DMS153 treated with DMSO at 0.1 percent for 48 hours (cell line): ENCODE measurements at regions not wholly inside any gene's neighbourhood (a gene's known extent, or its start where the extent isn't known, plus 50 kb on each side); places are given as distances from the start of the nearest gene placed in this dataset.

Experiments used
- DNase-seq: peaks from one replicate; lab custom pipeline; 2025; ENCODE audit not compliant: unreplicated experiment; lab: John Stamatoyannopoulos, UW

- no peak for DNase-seq
Observed at GRCh38 chr10:111493024-111493625, 416.3 kb downstream of the ADRA2A start.

GRCh38 chr10:111498560-111498959 is 421.7 kb downstream of the ADRA2A start:
- DNase-seq, result no peak

- DNase-seq, result no peak
Observed at GRCh38 chr10:111504376-111504775, 427.5 kb downstream of the ADRA2A start.

GRCh38 chr10:111506266-111507034 is 429.6 kb downstream of the ADRA2A start:
- DNase-seq, result no peak

- no peak for DNase-seq
Observed at GRCh38 chr10:111511751-111512150, 434.9 kb downstream of the ADRA2A start.

- no peak for DNase-seq
Observed at GRCh38 chr10:111515264-111515663, 438.4 kb downstream of the ADRA2A start.

GRCh38 chr10:111515706-111516105 is 438.9 kb downstream of the ADRA2A start:
- DNase-seq, result no peak

GRCh38 chr10:111516144-111516543 is 439.3 kb downstream of the ADRA2A start:
- no peak for DNase-seq

- no peak for DNase-seq
Observed at GRCh38 chr10:111522141-111522540, 445.3 kb downstream of the ADRA2A start.

GRCh38 chr10:111522551-111522950 is 445.7 kb downstream of the ADRA2A start:
- no peak for DNase-seq

GRCh38 chr10:111523016-111523415 is 446.2 kb downstream of the ADRA2A start:
- no peak for DNase-seq

GRCh38 chr10:111524134-111524533 is 447.3 kb downstream of the ADRA2A start:
- no peak for DNase-seq

GRCh38 chr10:111525696-111526095 is 448.9 kb downstream of the ADRA2A start:
- DNase-seq, result no peak

GRCh38 chr10:111531690-111532089 is 454.9 kb downstream of the ADRA2A start:
- no peak for DNase-seq

- DNase-seq, result no peak
Observed at GRCh38 chr10:111532139-111532538, 455.3 kb downstream of the ADRA2A start.

- no peak for DNase-seq
Observed at GRCh38 chr10:111539246-111539645, 462.4 kb downstream of the ADRA2A start.

- DNase-seq, result no peak
Observed at GRCh38 chr10:111543854-111544253, 467.0 kb downstream of the ADRA2A start.

- no peak for DNase-seq
Observed at GRCh38 chr10:111545861-111546605, 469.2 kb downstream of the ADRA2A start.

- no peak for DNase-seq
Observed at GRCh38 chr10:111548084-111548726, 471.4 kb downstream of the ADRA2A start.

GRCh38 chr10:111551001-111551400 is 474.2 kb downstream of the ADRA2A start:
- DNase-seq, result no peak

- no peak for DNase-seq
Observed at GRCh38 chr10:111556666-111557065, 479.8 kb downstream of the ADRA2A start.
